ENCODE measurements at regions not wholly inside any gene's neighbourhood (a gene's known extent, or its start where the extent isn't known, plus 50 kb on each side); places are given as distances from the start of the nearest gene placed in this dataset.

DNA sequence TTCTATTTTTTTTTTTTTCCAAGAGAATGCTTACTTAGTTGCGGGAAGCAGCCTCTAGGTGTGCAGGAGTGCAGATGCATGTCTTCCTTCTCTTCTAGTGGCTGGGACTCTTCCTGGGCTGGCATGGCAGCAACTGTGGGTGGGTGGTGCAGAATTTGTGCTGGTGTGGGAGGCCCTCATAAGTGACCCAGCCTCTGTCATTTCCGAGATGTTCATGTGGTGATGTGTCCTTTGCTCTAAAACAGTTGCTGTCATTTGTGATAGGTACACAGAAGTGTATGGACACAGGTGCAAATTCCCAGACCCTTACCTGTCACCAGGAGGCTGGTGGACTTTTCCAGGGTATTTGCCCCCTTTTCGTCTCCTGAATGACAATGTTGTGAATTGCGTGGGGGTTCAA is 367.7 kb downstream of the KCNRG start:
- H3K9me3 Mint-ChIP-seq = peaks cover 18% of the 10 kb centered on the region in 2 experiments
- no peak overlapping the region for H2AFZ ChIP-seq (ENCODE audit: low read length)
- H3K36me3 Mint-ChIP-seq (ENCODE audit: insufficient read depth in 1 of 3, low read depth in 3 of 3) = peaks cover 16 to 34% (median 20%) of the 10 kb centered on the region in 3 experiments

More for the DNA sequence above, 367.7 kb downstream of the KCNRG start:
- no peak overlapping the region for H3K9ac ChIP-seq (ENCODE audit: extremely low read depth, insufficient read length, low read length)
- no peaks in the 10 kb centered on the region for H3K79me2 ChIP-seq (ENCODE audit: insufficient read depth, low read length)
- no peak overlapping the region for H3K27ac ChIP-seq (ENCODE audit: insufficient read length, low read depth, low read length)
- no peak overlapping the region for H3K27ac Mint-ChIP-seq
- H2BK20ac ChIP-seq (ENCODE audit: low read depth, low read length, poor library complexity, severe bottlenecking) = no peak overlapping the region
- H3T11ph ChIP-seq (ENCODE audit: low read length) = no peak overlapping the region
- H3K23me2 ChIP-seq (ENCODE audit: insufficient read length, low read depth, low read length, poor library complexity, severe bottlenecking) = no peaks in the 10 kb centered on the region
- H3K4ac ChIP-seq (ENCODE audit: low read depth, low read length) = no peak overlapping the region
- H3K4me2 ChIP-seq (ENCODE audit: insufficient read depth, insufficient read length, low read length) = no peak overlapping the region
- no peak overlapping the region for H4K91ac ChIP-seq (ENCODE audit: insufficient read length, low read depth, low read length)
- H3K27me3 ChIP-seq (ENCODE audit: insufficient read depth, low read length) = no peaks in the 10 kb centered on the region
- WGBS (ENCODE audit: extremely low coverage, insufficient read length, low lambda C conversion rate) = no CpG with 5 or more reads among the region's 4 CpGs
- no peak overlapping the region for H3K23ac ChIP-seq (ENCODE audit: insufficient read length, low read depth, low read length)
- no peak overlapping the region for H3K18ac ChIP-seq (ENCODE audit: insufficient read length, low read depth, low read length)
- no peak overlapping the region for H4K8ac ChIP-seq (replicated peaks; ENCODE audit: insufficient read length, low read depth, low read length)
- peaks cover 50 to 57% of the 10 kb centered on the region in 2 experiments for H3K4me1 Mint-ChIP-seq
- H3K56ac ChIP-seq (ENCODE audit: insufficient read length, low read depth, low read length) = no peak overlapping the region
- no peak overlapping the region for H2BK120ac ChIP-seq (ENCODE audit: low read depth, low read length, poor library complexity, severe bottlenecking)
- H3K9me3 ChIP-seq (ENCODE audit: control insufficient read depth, low read depth, low read length) = no peaks in the 10 kb centered on the region
- H2AK5ac ChIP-seq (ENCODE audit: insufficient read length, low read length) = no peak overlapping the region
- H2BK5ac ChIP-seq (ENCODE audit: insufficient read length, low read length) = no peak overlapping the region
- no peak overlapping the region for H3K14ac ChIP-seq (ENCODE audit: insufficient read depth, low read length)
- H2BK15ac ChIP-seq (ENCODE audit: low read depth, low read length) = no peak overlapping the region
- no peaks in the 10 kb centered on the region for H3K79me1 ChIP-seq (ENCODE audit: insufficient read depth, low read depth, low read length, poor library complexity, severe bottlenecking)
- H3K4me3 Mint-ChIP-seq = no peak overlapping the region
- H4K5ac ChIP-seq (ENCODE audit: insufficient read length, low read depth, low read length) = no peak overlapping the region
- TF ChIP-seq, protein P1, sequence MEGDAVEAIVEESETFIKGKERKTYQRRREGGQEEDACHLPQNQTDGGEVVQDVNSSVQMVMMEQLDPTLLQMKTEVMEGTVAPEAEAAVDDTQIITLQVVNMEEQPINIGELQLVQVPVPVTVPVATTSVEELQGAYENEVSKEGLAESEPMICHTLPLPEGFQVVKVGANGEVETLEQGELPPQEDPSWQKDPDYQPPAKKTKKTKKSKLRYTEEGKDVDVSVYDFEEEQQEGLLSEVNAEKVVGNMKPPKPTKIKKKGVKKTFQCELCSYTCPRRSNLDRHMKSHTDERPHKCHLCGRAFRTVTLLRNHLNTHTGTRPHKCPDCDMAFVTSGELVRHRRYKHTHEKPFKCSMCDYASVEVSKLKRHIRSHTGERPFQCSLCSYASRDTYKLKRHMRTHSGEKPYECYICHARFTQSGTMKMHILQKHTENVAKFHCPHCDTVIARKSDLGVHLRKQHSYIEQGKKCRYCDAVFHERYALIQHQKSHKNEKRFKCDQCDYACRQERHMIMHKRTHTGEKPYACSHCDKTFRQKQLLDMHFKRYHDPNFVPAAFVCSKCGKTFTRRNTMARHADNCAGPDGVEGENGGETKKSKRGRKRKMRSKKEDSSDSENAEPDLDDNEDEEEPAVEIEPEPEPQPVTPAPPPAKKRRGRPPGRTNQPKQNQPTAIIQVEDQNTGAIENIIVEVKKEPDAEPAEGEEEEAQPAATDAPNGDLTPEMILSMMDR (conservative IDR thresholded peaks at IDR 0.05) = no peak
- H3K27me3 Mint-ChIP-seq (ENCODE audit: low read depth) = no peaks in the 10 kb centered on the region
- no peak for DNase-seq
- no peak overlapping the region for H2BK12ac ChIP-seq (ENCODE audit: insufficient read length, low read depth, low read length)
- no peaks in the 10 kb centered on the region for H4K20me1 ChIP-seq (ENCODE audit: control insufficient read depth, insufficient read depth, insufficient read length)
- H3K4me1 ChIP-seq (ENCODE audit: insufficient read depth, low read length) = peaks cover 7% of the 10 kb centered on the region; the same call in 1 of the 2 replicates

Data from H9 (cell line).